HepG2 (cell line): ENCODE measurements at regions not wholly inside any gene's neighbourhood (a gene's known extent, or its start where the extent isn't known, plus 50 kb on each side); places are given as distances from the start of the nearest gene placed in this dataset.

Experiments
- ATAC-seq: fragments of 200-7000 bp; cut with Tn5 transposase; 3 replicates; pipeline ENCODE4 v1.9.1; 2020; ENCODE audit warnings: mild to moderate bottlenecking, moderate library complexity
- BruUV-seq: library from RNA; stranded (reverse); fragments of 400-500 nt; replicated peaks from 2 replicates; lab custom pipeline; 2021; lab: Mats Ljungman, UMichigan
- CTCF ChIA-PET: fragments of 300-600 bp; formaldehyde crosslinking; extraction: SDS; loops from one replicate; lab custom pipeline; 2021; ENCODE audit warnings: low total read pairs, inconsistent platforms, low intra/inter-chr PET ratio; lab: Yijun Ruan, JAX
- POLR2A ChIA-PET: fragments of 350-600 bp; sonication (Branson Sonifier 250); formaldehyde crosslinking; loops from one replicate; lab custom pipeline; 2020; ENCODE audit warnings: antibody characterized with exemption, inconsistent platforms; lab: Yijun Ruan, JAX
- DNase-seq: peaks from one replicate; pipeline ENCODE4 v3.0.0-alpha.2; 2015; ENCODE audit warnings: low spot score
- FAIRE-seq: peaks from 3 replicates; lab custom pipeline; 2011; peaks lifted over from hg19 to GRCh38; lab: Jason Lieb, UNC
- H2AFZ ChIP-seq: one replicate; pipeline ENCODE4 v1.6.1; 2011; ENCODE audit warnings: low read length, inconsistent platforms
- H3K27ac ChIP-seq: fragments of 300-600 bp; 3 replicates; pipeline ENCODE4 v1.8.0; 2011; ENCODE audit warnings: mixed run types, mild to moderate bottlenecking, mixed read lengths, low read length, inconsistent platforms; ENCODE audit not compliant: insufficient read depth; ENCODE audit errors: extremely low read length
- H3K27me3 ChIP-seq, 2 experiments: fragments of 200-600 bp in 1 of 2; 2 replicates in 1 of 2; 3 replicates in 1 of 2; pipeline versions ENCODE4 v1.6.0 to v1.8.0; 2011; ENCODE audit warnings: low read length in 2 of 2, mild to moderate bottlenecking in 2 of 2, moderate library complexity in 2 of 2, inconsistent platforms in 1 of 2; ENCODE audit not compliant: insufficient read depth in 2 of 2, control insufficient read depth in 1 of 2
- H3K36me3 ChIP-seq, 2 experiments: fragments of 200-600 bp in 1 of 2; replicated peaks in 1 of 2; 2 replicates in 1 of 2; 3 replicates in 1 of 2; pipeline versions ENCODE4 v1.5.1 to v1.8.0; 2011; ENCODE audit warnings: low read length in 2 of 2, inconsistent platforms in 1 of 2; ENCODE audit not compliant: insufficient read depth in 2 of 2, control insufficient read depth in 1 of 2
- H3K4me1 ChIP-seq: 2 replicates; pipeline ENCODE4 v1.5.1; 2012; ENCODE audit warnings: low read length, inconsistent platforms; ENCODE audit not compliant: insufficient read depth
- H3K4me2 ChIP-seq: 2 replicates; pipeline ENCODE4 v1.6.0; 2011; ENCODE audit warnings: low read depth, low read length, inconsistent platforms
- H3K4me3 ChIP-seq, 3 experiments: fragments of 200-600 bp in 1 of 3; sonication (generic), shearing (Covaris generic) in 1 of 3; replicated peaks in 1 of 3; 2 replicates each; pipeline ENCODE4 v1.5.1; 2011 to 2016; ENCODE audit warnings: low read length in 3 of 3, inconsistent platforms in 2 of 3, low read depth in 2 of 3, mild to moderate bottlenecking in 2 of 3, control low read depth in 1 of 3, mixed read lengths in 1 of 3; ENCODE audit not compliant: insufficient read depth in 1 of 3
- H3K79me2 ChIP-seq: one replicate; pipeline ENCODE4 v1.6.1; 2011; ENCODE audit warnings: low read length, inconsistent platforms; ENCODE audit not compliant: insufficient read depth
- H3K9ac ChIP-seq: 2 replicates; pipeline ENCODE4 v1.6.0; 2011; ENCODE audit warnings: mild to moderate bottlenecking, low read depth, low read length, inconsistent platforms; ENCODE audit not compliant: insufficient read depth
- H3K9me3 ChIP-seq: 2 replicates; pipeline ENCODE4 v1.5.1; 2012; ENCODE audit warnings: mild to moderate bottlenecking, low read length
- H4K20me1 ChIP-seq: 2 replicates; pipeline ENCODE4 v1.6.0; 2011; ENCODE audit warnings: inconsistent platforms, mild to moderate bottlenecking, low read length, moderate library complexity; ENCODE audit not compliant: insufficient read depth
- AKNA ChIP-seq: sonication (generic); formaldehyde crosslinking; IDR thresholded peaks from 2 replicates; pipeline ENCODE4 v1.4.0; 2020; ENCODE audit warnings: missing genetic modification reagents, borderline replicate concordance
- ATAD3A ChIP-seq: sonication (generic); formaldehyde crosslinking; IDR thresholded peaks from 2 replicates; pipeline ENCODE4 v1.4.0; 2020; ENCODE audit warnings: missing genetic modification reagents
- MAFF ChIP-seq: IDR thresholded peaks from 2 replicates; pipeline ENCODE4 v1.6.1; 2011; ENCODE audit warnings: low read depth, low read length, improper control_type of control experiment
- MAFK ChIP-seq, 2 experiments: IDR thresholded peaks in 1 of 2; conservative IDR thresholded peaks in 1 of 2; 2 replicates each; pipeline ENCODE4 v1.6.1; 2011; ENCODE audit warnings: improper control_type of control experiment in 2 of 2, low read length in 2 of 2
- U2AF2 ChIP-seq: fragments of 200-400 bp; formaldehyde crosslinking; IDR thresholded peaks from 2 replicates; pipeline ENCODE4 v1.6.1; 2017; ENCODE audit warnings: low read depth, mild to moderate bottlenecking, low read length
- ZNF160 ChIP-seq: sonication (generic); formaldehyde crosslinking; IDR thresholded peaks from 2 replicates; pipeline ENCODE4 v1.8.0; 2022; ENCODE audit warnings: mild to moderate bottlenecking, inconsistent platforms, missing genetic modification reagents
- ZNF230 ChIP-seq: sonication (generic); formaldehyde crosslinking; IDR thresholded peaks from 2 replicates; pipeline ENCODE4 v1.4.0; 2020; ENCODE audit warnings: mild to moderate bottlenecking, missing genetic modification reagents
- ZNF891 ChIP-seq: sonication (generic); formaldehyde crosslinking; IDR thresholded peaks from 2 replicates; pipeline ENCODE4 v1.5.0; 2020; ENCODE audit warnings: mild to moderate bottlenecking, missing genetic modification reagents
- WGBS: methylation state at CpG from one replicate; pipeline ENCODE4 v1.1.6; 2017; ENCODE audit warnings: low lambda C conversion rate; 5-methylcytosine and 5-hydroxymethylcytosine counted together
- in situ Hi-C: cut with HindIII; loops from 2 replicates; pipeline ENCODE4 v1.10.0; 2017; ENCODE audit warnings: low pct_unique_long_range_greater_than_20kb; ENCODE audit not compliant: extremely low pct_ligation_motif_present
- intact Hi-C: fragments of 100-400 bp; cut with micrococcal nuclease; formaldehyde crosslinking; loops from one replicate; pipeline ENCODE4 v1.10.0; 2022; ENCODE audit not compliant: unreplicated experiment

DNA sequence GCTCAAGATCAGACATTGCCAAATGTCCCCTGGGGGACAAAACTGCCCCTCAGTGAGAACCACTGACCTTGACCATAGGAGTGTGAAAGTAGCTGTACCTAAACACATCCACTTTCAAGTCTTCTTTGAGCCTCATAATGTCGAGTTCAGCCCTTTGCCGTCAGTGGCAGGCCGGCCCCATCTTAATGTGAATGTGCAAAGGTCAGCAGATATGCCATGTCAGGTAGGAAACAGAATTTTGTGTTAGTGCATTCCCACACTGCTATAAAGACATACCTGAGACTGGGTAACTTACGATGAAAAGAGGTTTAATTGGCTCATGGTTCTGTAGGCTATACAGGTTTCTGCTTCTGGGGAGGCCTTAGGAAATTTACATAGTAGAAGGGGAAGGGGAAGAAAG, 95.1 kb upstream of the PIRT start:
- intact Hi-C loops: no loop called here
- Histone ChIP-seq H3K4me1 (no peaks in the 10 kb centered on the region), H2AFZ (no peak overlapping the region), H3K27me3 (peaks cover 0 to 5% of the 10 kb centered on the region in 2 experiments; a peak in 2 of 5 replicates), H3K4me3 (no peak overlapping the region), H3K9ac (no peak overlapping the region), H3K9me3 (no peaks in the 10 kb centered on the region), H3K4me2 (no peak overlapping the region), H3K27ac (no peak overlapping the region), H4K20me1 (no peaks in the 10 kb centered on the region), H3K79me2 (no peaks in the 10 kb centered on the region), H3K36me3 (no peaks in the 10 kb centered on the region)
- ATAC-seq: no peak
- POLR2A ChIA-PET: no interaction called here
- CTCF ChIA-PET: no interaction called here
- no peak for TF ChIP-seq ZNF160
- no peak for TF ChIP-seq U2AF2
- TF ChIP-seq MAFF: peak; percentile 78
- TF ChIP-seq ATAD3A (CRISPR knock-in tag): no peak
- TF ChIP-seq AKNA (CRISPR knock-in tag): no peak
- no peak for TF ChIP-seq ZNF891 (CRISPR knock-in tag)
- TF ChIP-seq ZNF230 (CRISPR knock-in tag): no peak
- peak; percentile 72 to 89 for TF ChIP-seq MAFK (conservative IDR thresholded peaks at IDR 0.05 in 1 of 2, IDR thresholded peaks at IDR 0.05 in 1 of 2; ENCODE audit: low read length in 2 of 2)
- no peak for FAIRE-seq
- no TSS peak for BruUV-seq
- DNase-seq: no peak
- in situ Hi-C loops: no loop called here
- 0% methylated on average over 4 of the region's 4 CpGs for WGBS
